ENCODE measurements at regions not wholly inside any gene's neighbourhood (a gene's known extent, or its start where the extent isn't known, plus 50 kb on each side); places are given as distances from the start of the nearest gene placed in this dataset.

DNA sequence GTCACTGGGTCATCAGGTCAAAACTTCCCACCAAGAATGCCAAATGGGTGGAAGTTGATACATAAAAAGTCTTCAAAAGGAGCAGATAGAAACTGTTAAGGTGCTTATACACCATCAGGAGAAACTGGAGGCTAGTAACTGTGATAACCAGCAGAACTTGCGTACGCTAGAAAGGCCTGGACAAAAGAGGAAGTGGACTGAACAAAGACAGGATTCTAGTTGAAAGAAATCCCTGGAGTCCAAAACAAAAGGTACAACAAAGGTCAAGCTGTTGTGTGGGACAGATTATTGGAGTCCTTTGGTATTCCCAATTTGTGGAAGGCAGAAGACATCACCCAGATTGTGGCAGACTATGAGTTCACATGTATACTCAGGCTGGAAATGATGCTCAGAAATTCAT, 215.8 kb upstream of the PBX1 start:
- Histone ChIP-seq H3K36me3 (ENCODE audit: insufficient read depth, low read length) (no peaks in the 10 kb centered on the region), H2AFZ (ENCODE audit: low read depth, low read length) (no peak overlapping the region), H4K20me1 (ENCODE audit: insufficient read depth) (no peaks in the 10 kb centered on the region), H3K27me3 (ENCODE audit: insufficient read depth, low read depth, low read length) (no peaks in the 10 kb centered on the region), H3K79me2 (replicated peaks; ENCODE audit: insufficient read depth, low read length) (no peaks in the 10 kb centered on the region), H3K27ac (ENCODE audit: low read length) (no peak overlapping the region), H3K9me2 (ENCODE audit: insufficient read depth, low read length) (no peaks in the 10 kb centered on the region), H3K9ac (ENCODE audit: low read length) (no peak overlapping the region), H3K9me3 (ENCODE audit: low read length) (no peaks in the 10 kb centered on the region), H3F3A (ENCODE audit: insufficient read depth, low read length, poor library complexity, severe bottlenecking) (no peaks in the 10 kb centered on the region), H3K4me3 (ENCODE audit: low read length) (no peak overlapping the region), H3K4me2 (ENCODE audit: low read length) (no peak overlapping the region)
- TF ChIP-seq MXI1 (conservative IDR thresholded peaks at IDR 0.05; ENCODE audit: poor library complexity, severe bottlenecking): no peak
- TF ChIP-seq, protein P1, sequence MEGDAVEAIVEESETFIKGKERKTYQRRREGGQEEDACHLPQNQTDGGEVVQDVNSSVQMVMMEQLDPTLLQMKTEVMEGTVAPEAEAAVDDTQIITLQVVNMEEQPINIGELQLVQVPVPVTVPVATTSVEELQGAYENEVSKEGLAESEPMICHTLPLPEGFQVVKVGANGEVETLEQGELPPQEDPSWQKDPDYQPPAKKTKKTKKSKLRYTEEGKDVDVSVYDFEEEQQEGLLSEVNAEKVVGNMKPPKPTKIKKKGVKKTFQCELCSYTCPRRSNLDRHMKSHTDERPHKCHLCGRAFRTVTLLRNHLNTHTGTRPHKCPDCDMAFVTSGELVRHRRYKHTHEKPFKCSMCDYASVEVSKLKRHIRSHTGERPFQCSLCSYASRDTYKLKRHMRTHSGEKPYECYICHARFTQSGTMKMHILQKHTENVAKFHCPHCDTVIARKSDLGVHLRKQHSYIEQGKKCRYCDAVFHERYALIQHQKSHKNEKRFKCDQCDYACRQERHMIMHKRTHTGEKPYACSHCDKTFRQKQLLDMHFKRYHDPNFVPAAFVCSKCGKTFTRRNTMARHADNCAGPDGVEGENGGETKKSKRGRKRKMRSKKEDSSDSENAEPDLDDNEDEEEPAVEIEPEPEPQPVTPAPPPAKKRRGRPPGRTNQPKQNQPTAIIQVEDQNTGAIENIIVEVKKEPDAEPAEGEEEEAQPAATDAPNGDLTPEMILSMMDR (IDR thresholded peaks at IDR 0.05; ENCODE audit: poor library complexity, severe bottlenecking): no peak
- TF ChIP-seq SMC3 (conservative IDR thresholded peaks at IDR 0.05; ENCODE audit: poor library complexity): no peak
- TF ChIP-seq RAD21 (conservative IDR thresholded peaks at IDR 0.05): no peak
- TF ChIP-seq EZH2 (IDR thresholded peaks at IDR 0.05; ENCODE audit: borderline replicate concordance, insufficient read depth, low read length, poor library complexity, severe bottlenecking): no peak
- TF ChIP-seq POLR2AphosphoS5 (IDR thresholded peaks at IDR 0.05): no peak
- TF ChIP-seq EP300 (conservative IDR thresholded peaks at IDR 0.05; ENCODE audit: poor library complexity, severe bottlenecking): no peak
- TF ChIP-seq, protein P2, sequence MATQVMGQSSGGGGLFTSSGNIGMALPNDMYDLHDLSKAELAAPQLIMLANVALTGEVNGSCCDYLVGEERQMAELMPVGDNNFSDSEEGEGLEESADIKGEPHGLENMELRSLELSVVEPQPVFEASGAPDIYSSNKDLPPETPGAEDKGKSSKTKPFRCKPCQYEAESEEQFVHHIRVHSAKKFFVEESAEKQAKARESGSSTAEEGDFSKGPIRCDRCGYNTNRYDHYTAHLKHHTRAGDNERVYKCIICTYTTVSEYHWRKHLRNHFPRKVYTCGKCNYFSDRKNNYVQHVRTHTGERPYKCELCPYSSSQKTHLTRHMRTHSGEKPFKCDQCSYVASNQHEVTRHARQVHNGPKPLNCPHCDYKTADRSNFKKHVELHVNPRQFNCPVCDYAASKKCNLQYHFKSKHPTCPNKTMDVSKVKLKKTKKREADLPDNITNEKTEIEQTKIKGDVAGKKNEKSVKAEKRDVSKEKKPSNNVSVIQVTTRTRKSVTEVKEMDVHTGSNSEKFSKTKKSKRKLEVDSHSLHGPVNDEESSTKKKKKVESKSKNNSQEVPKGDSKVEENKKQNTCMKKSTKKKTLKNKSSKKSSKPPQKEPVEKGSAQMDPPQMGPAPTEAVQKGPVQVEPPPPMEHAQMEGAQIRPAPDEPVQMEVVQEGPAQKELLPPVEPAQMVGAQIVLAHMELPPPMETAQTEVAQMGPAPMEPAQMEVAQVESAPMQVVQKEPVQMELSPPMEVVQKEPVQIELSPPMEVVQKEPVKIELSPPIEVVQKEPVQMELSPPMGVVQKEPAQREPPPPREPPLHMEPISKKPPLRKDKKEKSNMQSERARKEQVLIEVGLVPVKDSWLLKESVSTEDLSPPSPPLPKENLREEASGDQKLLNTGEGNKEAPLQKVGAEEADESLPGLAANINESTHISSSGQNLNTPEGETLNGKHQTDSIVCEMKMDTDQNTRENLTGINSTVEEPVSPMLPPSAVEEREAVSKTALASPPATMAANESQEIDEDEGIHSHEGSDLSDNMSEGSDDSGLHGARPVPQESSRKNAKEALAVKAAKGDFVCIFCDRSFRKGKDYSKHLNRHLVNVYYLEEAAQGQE (IDR thresholded peaks at IDR 0.05; ENCODE audit: borderline replicate concordance): no peak
- no peak for TF ChIP-seq TAF1 (IDR thresholded peaks at IDR 0.05; ENCODE audit: low read depth)

DNA sequence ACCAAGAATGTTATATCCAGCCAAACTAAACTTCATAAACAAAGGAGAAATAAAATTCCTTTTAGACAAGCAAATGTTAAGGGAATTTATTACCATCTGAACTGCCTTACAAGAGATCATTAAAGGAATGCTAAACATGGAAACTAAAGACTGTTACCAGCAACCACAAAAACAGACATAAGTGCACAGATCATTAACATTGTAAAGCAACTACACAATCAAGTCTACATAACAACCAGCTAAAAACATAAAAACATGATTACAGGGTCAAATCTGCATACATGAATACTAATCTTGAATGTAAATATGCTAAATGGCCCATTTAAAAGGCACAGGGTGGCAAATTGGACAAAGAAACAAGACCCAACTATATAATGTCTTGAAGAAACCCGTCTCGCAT, 211.0 kb upstream of the PBX1 start:
- Histone ChIP-seq H3F3A (ENCODE audit: insufficient read depth, low read length, poor library complexity, severe bottlenecking) (no peaks in the 10 kb centered on the region), H3K27ac (ENCODE audit: low read length) (no peak overlapping the region), H4K20me1 (ENCODE audit: insufficient read depth) (no peaks in the 10 kb centered on the region), H3K4me2 (ENCODE audit: low read length) (no peak overlapping the region), H3K9ac (ENCODE audit: low read length) (no peak overlapping the region), H3K79me2 (replicated peaks; ENCODE audit: insufficient read depth, low read length) (no peaks in the 10 kb centered on the region), H2AFZ (ENCODE audit: low read depth, low read length) (no peak overlapping the region), H3K9me2 (ENCODE audit: insufficient read depth, low read length) (no peaks in the 10 kb centered on the region), H3K36me3 (ENCODE audit: insufficient read depth, low read length) (no peaks in the 10 kb centered on the region), H3K9me3 (ENCODE audit: low read length) (peaks cover 5% of the 10 kb centered on the region), H3K4me3 (ENCODE audit: low read length) (no peak overlapping the region), H3K27me3 (ENCODE audit: insufficient read depth, low read depth, low read length) (no peaks in the 10 kb centered on the region)
- TF ChIP-seq TAF1 (IDR thresholded peaks at IDR 0.05; ENCODE audit: low read depth): no peak
- TF ChIP-seq SMC3 (conservative IDR thresholded peaks at IDR 0.05; ENCODE audit: poor library complexity): no peak
- no peak for TF ChIP-seq EP300 (conservative IDR thresholded peaks at IDR 0.05; ENCODE audit: poor library complexity, severe bottlenecking)
- TF ChIP-seq, protein P2 (IDR thresholded peaks at IDR 0.05; ENCODE audit: borderline replicate concordance): no peak
- TF ChIP-seq RAD21 (conservative IDR thresholded peaks at IDR 0.05): no peak
- TF ChIP-seq EZH2 (IDR thresholded peaks at IDR 0.05; ENCODE audit: borderline replicate concordance, insufficient read depth, low read length, poor library complexity, severe bottlenecking): no peak
- no peak for TF ChIP-seq MXI1 (conservative IDR thresholded peaks at IDR 0.05; ENCODE audit: poor library complexity, severe bottlenecking)
- TF ChIP-seq, protein P1 (IDR thresholded peaks at IDR 0.05; ENCODE audit: poor library complexity, severe bottlenecking): no peak
- no peak for TF ChIP-seq POLR2AphosphoS5 (IDR thresholded peaks at IDR 0.05)

Data from neural cell (in vitro differentiated cells).